ENCODE measurements at regions not wholly inside any gene's neighbourhood (a gene's known extent, or its start where the extent isn't known, plus 50 kb on each side); places are given as distances from the start of the nearest gene placed in this dataset.

- Histone ChIP-seq H3K27ac (replicated peaks; ENCODE audit: low read length) (no peak overlapping the region), H2BK15ac (ENCODE audit: low read length) (no peak overlapping the region), H3K4me1 (ENCODE audit: control insufficient read depth in 2 of 2, insufficient read depth in 1 of 2, low read depth in 1 of 2, low read length in 2 of 2) (peaks cover 0 to 7% of the 10 kb centered on the region in 2 donors), H3K79me1 (ENCODE audit: low read depth, low read length) (no peaks in the 10 kb centered on the region), H2BK5ac (ENCODE audit: low read length) (no peak overlapping the region), H3K9me3 (replicated peaks in 1 of 2; ENCODE audit: control insufficient read depth in 2 of 2, insufficient read depth in 1 of 2, low read depth in 1 of 2, low read length in 2 of 2) (no peaks in the 10 kb centered on the region), H3K27me3 (ENCODE audit: control insufficient read depth in 3 of 3, insufficient read depth in 3 of 3, low read depth in 1 of 3, low read length in 3 of 3) (peaks cover 0 to 2% (median 0%) of the 10 kb centered on the region in 3 experiments), H3K4ac (ENCODE audit: low read length) (no peak overlapping the region), H2AK5ac (ENCODE audit: low read depth, low read length) (no peak overlapping the region), H4K91ac (ENCODE audit: low read depth, low read length, poor library complexity) (no peak overlapping the region), H3K36me3 (replicated peaks in 1 of 2; ENCODE audit: control insufficient read depth in 2 of 2, insufficient read depth in 2 of 2, low read length in 2 of 2) (no peaks in the 10 kb centered on the region), H2BK120ac (ENCODE audit: low read depth, low read length) (no peak overlapping the region), H4K8ac (ENCODE audit: low read depth, low read length) (no peak overlapping the region), H2BK12ac (ENCODE audit: low read length) (no peak overlapping the region), H3K9ac (ENCODE audit: low read depth, low read length, poor library complexity) (no peak overlapping the region), H2AFZ (ENCODE audit: low read length) (no peak overlapping the region), H3K14ac (ENCODE audit: low read length) (no peak overlapping the region), H3K23ac (ENCODE audit: low read depth, low read length, poor library complexity) (no peak overlapping the region), H3K18ac (ENCODE audit: low read length) (no peak overlapping the region), H3K4me2 (ENCODE audit: insufficient read depth, low read length, poor library complexity, severe bottlenecking) (no peak overlapping the region), H3K4me3 (ENCODE audit: low read length in 2 of 2) (no peak overlapping the region)
- WGBS, 2 donors (ENCODE audit: extremely low coverage in 2 of 2, insufficient read length in 2 of 2, insufficient replicate concordance in 1 of 2) = no CpG with 5 or more reads among the region's 3 CpGs
- DNase-seq (ENCODE audit: low spot score) = no peak
These were observed 221.9 kb upstream of the DLGAP1 start for GRCh38 chr18:4677006-4677405.

GRCh38 chr18:4672162-4672561 lies 217.1 kb upstream of the DLGAP1 start:
- H3K14ac ChIP-seq (ENCODE audit: low read length) = no peak overlapping the region
- no CpG with 5 or more reads among the region's 6 CpGs for WGBS, 2 donors (ENCODE audit: extremely low coverage in 2 of 2, insufficient read length in 2 of 2, insufficient replicate concordance in 1 of 2)
- no peak overlapping the region for H2BK15ac ChIP-seq (ENCODE audit: low read length)
- no peak overlapping the region for H2AK5ac ChIP-seq (ENCODE audit: low read depth, low read length)
- H3K36me3 ChIP-seq (replicated peaks in 1 of 2; ENCODE audit: control insufficient read depth in 2 of 2, insufficient read depth in 2 of 2, low read length in 2 of 2) = no peaks in the 10 kb centered on the region
- no peak for DNase-seq (ENCODE audit: low spot score)
- peaks cover 0 to 8% of the 10 kb centered on the region in 2 donors for H3K9me3 ChIP-seq (replicated peaks in 1 of 2; ENCODE audit: control insufficient read depth in 2 of 2, insufficient read depth in 1 of 2, low read depth in 1 of 2, low read length in 2 of 2)
- H3K27ac ChIP-seq (replicated peaks; ENCODE audit: low read length) = no peak overlapping the region
- no peak overlapping the region for H3K4me3 ChIP-seq (ENCODE audit: low read length in 2 of 2)
- no peak overlapping the region for H3K9ac ChIP-seq (ENCODE audit: low read depth, low read length, poor library complexity)
- H4K91ac ChIP-seq (ENCODE audit: low read depth, low read length, poor library complexity) = no peak overlapping the region
- no peak overlapping the region for H2BK5ac ChIP-seq (ENCODE audit: low read length)
- H3K23ac ChIP-seq (ENCODE audit: low read depth, low read length, poor library complexity) = no peak overlapping the region
- no peak overlapping the region for H3K4ac ChIP-seq (ENCODE audit: low read length)
- no peak overlapping the region for H3K4me2 ChIP-seq (ENCODE audit: insufficient read depth, low read length, poor library complexity, severe bottlenecking)
- H4K8ac ChIP-seq (ENCODE audit: low read depth, low read length) = no peak overlapping the region
- peaks cover 0 to 2% (median 0%) of the 10 kb centered on the region in 3 experiments for H3K27me3 ChIP-seq (ENCODE audit: control insufficient read depth in 3 of 3, insufficient read depth in 3 of 3, low read depth in 1 of 3, low read length in 3 of 3)
- H3K18ac ChIP-seq (ENCODE audit: low read length) = no peak overlapping the region
- peaks cover 0 to 7% of the 10 kb centered on the region in 2 donors for H3K4me1 ChIP-seq (ENCODE audit: control insufficient read depth in 2 of 2, insufficient read depth in 1 of 2, low read depth in 1 of 2, low read length in 2 of 2)
- H3K79me1 ChIP-seq (ENCODE audit: low read depth, low read length) = no peaks in the 10 kb centered on the region
- H2AFZ ChIP-seq (ENCODE audit: low read length) = no peak overlapping the region
- no peak overlapping the region for H2BK120ac ChIP-seq (ENCODE audit: low read depth, low read length)
- no peak overlapping the region for H2BK12ac ChIP-seq (ENCODE audit: low read length)

- H2AFZ ChIP-seq (ENCODE audit: low read length) = peak overlapping the region; percentile 33
- H3K4me3 ChIP-seq (ENCODE audit: low read length in 2 of 2) = no peak overlapping the region
- H3K4me2 ChIP-seq (ENCODE audit: insufficient read depth, low read length, poor library complexity, severe bottlenecking) = no peak overlapping the region
- no peak overlapping the region for H3K4ac ChIP-seq (ENCODE audit: low read length)
- no peak overlapping the region for H2BK15ac ChIP-seq (ENCODE audit: low read length)
- no peaks in the 10 kb centered on the region for H3K9me3 ChIP-seq (replicated peaks in 1 of 2; ENCODE audit: control insufficient read depth in 2 of 2, insufficient read depth in 1 of 2, low read depth in 1 of 2, low read length in 2 of 2)
- no peak overlapping the region for H2BK12ac ChIP-seq (ENCODE audit: low read length)
- H3K4me1 ChIP-seq (ENCODE audit: control insufficient read depth in 2 of 2, insufficient read depth in 1 of 2, low read depth in 1 of 2, low read length in 2 of 2) = no peaks in the 10 kb centered on the region
- no peak overlapping the region for H3K18ac ChIP-seq (ENCODE audit: low read length)
- H3K79me1 ChIP-seq (ENCODE audit: low read depth, low read length) = no peaks in the 10 kb centered on the region
- no peak overlapping the region for H2BK5ac ChIP-seq (ENCODE audit: low read length)
- H3K36me3 ChIP-seq (replicated peaks in 1 of 2; ENCODE audit: control insufficient read depth in 2 of 2, insufficient read depth in 2 of 2, low read length in 2 of 2) = no peaks in the 10 kb centered on the region
- H3K27ac ChIP-seq (replicated peaks; ENCODE audit: low read length) = no peak overlapping the region
- no peak overlapping the region for H3K9ac ChIP-seq (ENCODE audit: low read depth, low read length, poor library complexity)
- no peak overlapping the region for H4K91ac ChIP-seq (ENCODE audit: low read depth, low read length, poor library complexity)
- no peak for DNase-seq (ENCODE audit: low spot score)
- no peak overlapping the region for H3K23ac ChIP-seq (ENCODE audit: low read depth, low read length, poor library complexity)
- no peak overlapping the region for H2BK120ac ChIP-seq (ENCODE audit: low read depth, low read length)
- H3K27me3 ChIP-seq (ENCODE audit: control insufficient read depth in 3 of 3, insufficient read depth in 3 of 3, low read depth in 1 of 3, low read length in 3 of 3) = no peaks in the 10 kb centered on the region
- H2AK5ac ChIP-seq (ENCODE audit: low read depth, low read length) = no peak overlapping the region
- no peak overlapping the region for H3K14ac ChIP-seq (ENCODE audit: low read length)
- H4K8ac ChIP-seq (ENCODE audit: low read depth, low read length) = no peak overlapping the region
These were observed 203.7 kb upstream of the DLGAP1 start for GRCh38 chr18:4658804-4659203.

- DNase-seq (ENCODE audit: low spot score) = no peak
- no CpG with 5 or more reads among the region's 2 CpGs for WGBS, 2 donors (ENCODE audit: extremely low coverage in 2 of 2, insufficient read length in 2 of 2, insufficient replicate concordance in 1 of 2)
- H2BK15ac ChIP-seq (ENCODE audit: low read length) = no peak overlapping the region
- H4K91ac ChIP-seq (ENCODE audit: low read depth, low read length, poor library complexity) = no peak overlapping the region
- no peak overlapping the region for H2BK12ac ChIP-seq (ENCODE audit: low read length)
- H3K4me1 ChIP-seq (ENCODE audit: control insufficient read depth in 2 of 2, insufficient read depth in 1 of 2, low read depth in 1 of 2, low read length in 2 of 2) = no peaks in the 10 kb centered on the region
- H3K4me2 ChIP-seq (ENCODE audit: insufficient read depth, low read length, poor library complexity, severe bottlenecking) = no peak overlapping the region
- no peak overlapping the region for H2AFZ ChIP-seq (ENCODE audit: low read length)
- H3K27ac ChIP-seq (replicated peaks; ENCODE audit: low read length) = no peak overlapping the region
- H3K36me3 ChIP-seq (replicated peaks in 1 of 2; ENCODE audit: control insufficient read depth in 2 of 2, insufficient read depth in 2 of 2, low read length in 2 of 2) = no peaks in the 10 kb centered on the region
- no peaks in the 10 kb centered on the region for H3K27me3 ChIP-seq (ENCODE audit: control insufficient read depth in 3 of 3, insufficient read depth in 3 of 3, low read depth in 1 of 3, low read length in 3 of 3)
- H3K9ac ChIP-seq (ENCODE audit: low read depth, low read length, poor library complexity) = no peak overlapping the region
- no peak overlapping the region for H2BK5ac ChIP-seq (ENCODE audit: low read length)
- no peak overlapping the region for H4K8ac ChIP-seq (ENCODE audit: low read depth, low read length)
- H2AK5ac ChIP-seq (ENCODE audit: low read depth, low read length) = no peak overlapping the region
- no peak overlapping the region for H3K14ac ChIP-seq (ENCODE audit: low read length)
- H3K9me3 ChIP-seq (replicated peaks in 1 of 2; ENCODE audit: control insufficient read depth in 2 of 2, insufficient read depth in 1 of 2, low read depth in 1 of 2, low read length in 2 of 2) = no peaks in the 10 kb centered on the region
- H3K18ac ChIP-seq (ENCODE audit: low read length) = no peak overlapping the region
- H3K79me1 ChIP-seq (ENCODE audit: low read depth, low read length) = no peaks in the 10 kb centered on the region
- H2BK120ac ChIP-seq (ENCODE audit: low read depth, low read length) = no peak overlapping the region
- H3K23ac ChIP-seq (ENCODE audit: low read depth, low read length, poor library complexity) = no peak overlapping the region
- no peak overlapping the region for H3K4me3 ChIP-seq (ENCODE audit: low read length in 2 of 2)
- H3K4ac ChIP-seq (ENCODE audit: low read length) = no peak overlapping the region
These were observed 198.3 kb upstream of the DLGAP1 start for GRCh38 chr18:4653418-4653817.

All from neuronal stem cell (in vitro differentiated cells).